ENCODE measurements at regions not wholly inside any gene's neighbourhood (a gene's known extent, or its start where the extent isn't known, plus 50 kb on each side); places are given as distances from the start of the nearest gene placed in this dataset.

GRCh38 chrX:16039834-16040233 lies 83.5 kb upstream of the GRPR start:
- no peak for DNase-seq (ENCODE audit: low read depth)
- no peak for TF ChIP-seq CTCF (IDR thresholded peaks at IDR 0.05; ENCODE audit: insufficient read depth, low read depth, low read length, missing control alignments)
- no peak overlapping the region for H3K4me3 ChIP-seq (ENCODE audit: low read length)

DNA sequence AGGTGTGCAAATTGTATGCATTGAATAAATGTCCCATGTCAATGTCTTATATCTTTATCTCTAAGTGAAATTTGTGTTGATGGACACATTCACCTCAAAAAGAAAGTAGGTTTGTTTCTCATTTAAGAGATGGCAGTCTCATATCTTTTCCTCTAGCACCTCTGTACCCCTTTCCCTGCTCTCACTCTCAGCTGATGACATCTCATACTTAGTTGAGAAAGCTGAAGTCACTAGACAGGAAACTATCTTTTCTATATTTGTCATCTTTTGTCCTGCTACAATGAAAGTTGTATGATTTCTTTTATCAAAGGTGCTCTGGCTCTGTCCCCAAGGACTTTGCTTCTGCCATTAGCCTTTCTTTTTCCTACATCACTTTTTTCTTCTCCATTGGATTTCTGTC lies 84.0 kb upstream of the GRPR start:
- TF ChIP-seq CTCF (IDR thresholded peaks at IDR 0.05; ENCODE audit: insufficient read depth, low read depth, low read length, missing control alignments) = no peak
- H3K4me3 ChIP-seq (ENCODE audit: low read length) = no peak overlapping the region
- DNase-seq (ENCODE audit: low read depth) = no peak

GRCh38 chrX:16033331-16033730 lies 90.0 kb upstream of the GRPR start:
- TF ChIP-seq CTCF (IDR thresholded peaks at IDR 0.05; ENCODE audit: insufficient read depth, low read depth, low read length, missing control alignments) = no peak

DNA sequence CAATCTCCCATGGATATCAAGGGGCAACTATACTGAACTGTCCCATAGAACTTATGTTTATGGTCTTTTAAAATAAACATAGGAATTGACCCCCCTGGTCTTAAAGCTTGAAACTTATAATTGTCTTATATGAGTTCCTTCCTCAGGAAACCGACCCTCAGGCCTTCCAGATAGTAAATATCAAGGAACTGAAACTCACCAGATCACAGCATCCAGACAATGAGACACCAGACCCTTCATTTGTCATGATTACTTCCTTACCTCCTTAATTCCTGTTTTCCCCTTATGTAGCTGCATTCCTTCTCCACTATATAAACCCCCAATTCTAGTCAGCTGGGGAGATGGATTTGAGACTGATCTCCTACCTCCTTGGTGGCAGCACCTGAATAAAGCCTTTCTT lies 94.8 kb upstream of the GRPR start:
- no peak for TF ChIP-seq CTCF (IDR thresholded peaks at IDR 0.05; ENCODE audit: insufficient read depth, low read depth, low read length, missing control alignments)
- no peak for DNase-seq (ENCODE audit: low read depth)
- H3K4me3 ChIP-seq (ENCODE audit: low read length) = no peak overlapping the region

More at GRCh38 chrX:16033331-16033730, 90.0 kb upstream of the GRPR start:
- DNase-seq (ENCODE audit: low read depth) = peak; percentile 0
- H3K4me3 ChIP-seq (ENCODE audit: low read length) = no peak overlapping the region

DNA sequence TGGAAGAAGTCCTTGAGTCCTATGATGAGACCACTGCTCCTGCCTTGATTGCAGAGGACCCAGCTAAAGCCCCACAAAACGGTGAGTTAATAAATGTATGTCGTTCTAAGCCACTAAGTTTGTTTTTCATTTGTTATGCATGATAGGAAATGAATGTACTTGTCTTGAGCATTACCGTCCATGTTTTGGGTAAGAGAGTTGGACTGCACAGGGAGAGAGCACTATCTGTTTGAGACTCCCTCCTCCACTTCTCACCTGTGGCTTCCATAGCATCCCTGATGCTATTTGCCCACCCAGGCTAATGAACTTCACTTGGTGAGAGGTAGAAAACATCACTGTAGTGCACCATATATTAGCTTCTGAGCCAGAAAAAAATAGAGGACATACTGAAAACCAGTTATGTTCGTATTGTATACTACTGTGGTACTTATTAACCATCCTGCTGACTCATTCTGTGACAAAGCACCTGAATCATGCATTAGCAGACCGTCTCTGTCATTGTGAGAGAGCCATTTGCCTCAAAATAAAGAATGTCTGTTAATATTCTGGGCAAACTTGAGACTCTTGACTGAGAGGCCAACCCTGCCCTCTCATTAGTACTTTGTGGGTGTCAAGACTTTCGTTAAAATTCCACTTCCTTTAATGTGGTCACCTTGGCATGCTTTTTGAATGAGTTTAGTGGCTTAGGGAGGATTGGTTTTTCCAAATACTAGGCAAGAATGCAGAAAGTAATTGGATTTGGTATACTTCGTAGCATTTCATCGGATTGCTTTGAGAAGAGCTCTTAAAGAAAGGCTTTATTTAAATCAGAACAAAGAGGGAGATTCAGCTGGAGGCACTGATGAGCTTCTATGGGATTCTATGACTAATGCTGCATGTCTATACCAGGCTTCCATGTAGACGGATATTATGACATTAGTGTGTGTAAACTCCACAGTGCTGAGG lies 99.3 kb upstream of the GRPR start:
- peak; percentile 75 for DNase-seq (ENCODE audit: low read depth)
- no peak overlapping the region for H3K4me3 ChIP-seq (ENCODE audit: low read length)
- TF ChIP-seq CTCF (IDR thresholded peaks at IDR 0.05; ENCODE audit: insufficient read depth, low read depth, low read length, missing control alignments) = no peak

GRCh38 chrX:16022580-16023200 lies 100.7 kb upstream of the GRPR start:
- DNase-seq (ENCODE audit: low read depth) = peak; percentile 53
- no peak for TF ChIP-seq CTCF (IDR thresholded peaks at IDR 0.05; ENCODE audit: insufficient read depth, low read depth, low read length, missing control alignments)

More at GRCh38 chrX:16022580-16023200, 100.7 kb upstream of the GRPR start:
- no peak overlapping the region for H3K4me3 ChIP-seq (ENCODE audit: low read length)
